GM18517 (cell line): ENCODE measurements at regions not wholly inside any gene's neighbourhood (a gene's known extent, or its start where the extent isn't known, plus 50 kb on each side); places are given as distances from the start of the nearest gene placed in this dataset.

ENCODE experiments used
- ATAC-seq: cut with Tn5 transposase; IDR thresholded peaks from one replicate; pipeline ENCODE4 v1.9.1; 2021; ENCODE audit warnings: mild to moderate bottlenecking, moderate library complexity; ENCODE audit not compliant: unreplicated experiment

GRCh38 chr3:16102187-16102561 lies 72.3 kb upstream of the GALNT15 start:
- ATAC-seq: no peak

DNA sequence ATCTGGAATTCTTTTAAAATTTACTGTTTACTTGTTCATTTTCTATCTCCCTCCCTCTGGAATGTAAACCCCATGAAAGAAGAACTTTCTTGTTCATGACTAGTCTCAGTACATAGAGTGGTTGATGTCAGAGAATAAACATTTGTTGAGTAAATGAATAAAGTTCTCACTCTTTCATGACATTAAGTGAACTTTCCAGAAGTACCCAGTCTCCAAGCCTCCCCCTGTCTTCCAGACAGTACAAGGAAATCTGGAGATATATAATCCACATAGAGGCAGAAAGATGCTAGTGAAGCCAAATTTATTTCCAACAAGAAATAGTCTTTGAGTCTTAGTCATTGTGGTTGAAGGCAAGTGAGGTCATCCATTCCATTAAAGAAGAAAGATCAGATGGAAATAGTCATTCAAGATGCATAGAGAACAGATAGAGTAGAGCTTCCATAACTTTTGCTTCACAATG lies 71.5 kb upstream of the GALNT15 start:
- ATAC-seq: no peak

GRCh38 chr3:16103472-16103871 lies 71.0 kb upstream of the GALNT15 start:
- no peak for ATAC-seq

GRCh38 chr3:16104156-16104555 lies 70.3 kb upstream of the GALNT15 start:
- ATAC-seq: no peak

- no peak for ATAC-seq
These were observed 68.4 kb upstream of the GALNT15 start for GRCh38 chr3:16106050-16106449.

DNA sequence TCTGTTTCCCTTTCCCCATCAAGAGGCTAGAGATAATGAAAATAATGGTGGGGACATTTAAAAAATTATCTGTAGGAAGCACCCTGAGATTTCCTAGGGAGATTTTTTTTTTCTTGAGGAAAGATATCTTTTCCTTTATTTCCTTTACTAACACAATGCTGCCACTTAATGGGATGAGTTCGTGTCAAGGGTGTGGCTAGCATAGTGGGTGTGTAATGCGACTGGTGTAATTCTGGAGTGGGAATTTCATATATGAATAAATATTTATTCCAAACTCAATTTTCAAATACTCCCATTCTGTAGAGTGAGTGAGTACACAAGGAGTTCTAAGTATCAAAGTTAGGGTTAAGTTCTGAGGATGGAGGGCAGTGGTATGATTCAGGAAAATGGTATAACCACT lies 66.1 kb upstream of the GALNT15 start:
- ATAC-seq: no peak

DNA sequence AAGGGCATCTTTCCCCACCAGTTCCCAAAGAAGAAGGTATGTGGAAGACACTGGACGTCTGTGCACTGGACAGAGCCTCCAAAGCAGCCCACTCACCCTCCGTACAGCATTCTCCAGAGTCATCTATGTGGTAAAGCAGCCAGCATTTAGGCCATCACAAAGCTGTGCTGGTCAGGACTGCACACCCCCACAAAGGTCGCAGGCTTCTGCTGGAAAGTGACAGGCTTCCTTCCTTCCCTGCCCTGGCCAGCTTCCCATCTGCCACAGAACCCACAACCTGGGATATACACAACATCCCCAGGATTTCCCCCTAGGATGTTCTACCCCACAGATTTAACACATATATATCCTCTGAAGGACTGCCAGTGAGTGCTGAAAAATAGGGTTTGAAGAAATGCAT lies 64.6 kb upstream of the GALNT15 start:
- ATAC-seq: no peak

GRCh38 chr3:16112910-16113504 lies 61.5 kb upstream of the GALNT15 start:
- no peak for ATAC-seq

DNA sequence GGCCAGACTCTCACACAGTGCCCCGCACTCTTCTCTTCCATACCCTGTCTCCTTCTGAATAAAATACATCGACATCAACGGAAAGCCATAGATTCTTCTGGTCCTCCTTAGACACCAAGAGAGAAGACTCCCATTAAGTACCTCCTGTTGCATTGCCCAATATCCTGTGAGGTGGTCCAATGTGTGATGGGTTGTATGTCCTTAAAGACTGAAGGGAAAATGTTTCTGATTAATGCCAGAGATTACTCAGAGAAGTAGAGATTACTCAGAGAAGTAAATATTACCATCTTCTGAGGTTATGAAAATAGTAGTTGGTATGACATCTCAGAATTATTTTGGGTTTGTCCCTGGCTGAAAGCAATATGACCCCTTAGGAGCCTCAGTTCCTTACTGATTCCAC lies 60.8 kb upstream of the GALNT15 start:
- ATAC-seq: no peak

GRCh38 chr3:16114429-16114828 lies 60.1 kb upstream of the GALNT15 start:
- ATAC-seq: no peak

DNA sequence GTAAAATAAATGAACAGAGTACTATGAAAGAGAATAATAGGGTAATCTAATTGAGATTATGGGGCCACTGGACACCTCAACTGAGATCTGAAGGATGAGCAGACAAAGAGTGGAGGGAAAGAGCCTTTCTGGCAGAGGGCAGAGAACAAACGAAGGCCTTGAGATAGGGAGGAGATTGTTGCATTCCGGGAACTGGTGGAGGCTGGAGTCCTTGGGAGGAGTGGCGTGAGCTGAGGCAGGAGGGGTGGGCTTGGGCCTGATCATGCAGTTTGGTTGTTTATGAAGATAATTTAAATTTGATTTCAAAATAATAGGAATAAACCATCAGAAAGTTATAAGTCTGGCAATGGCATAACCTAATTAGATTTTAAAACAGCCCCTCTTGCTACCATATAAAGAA lies 59.5 kb upstream of the GALNT15 start:
- no peak for ATAC-seq

GRCh38 chr3:16118396-16118795 lies 56.1 kb upstream of the GALNT15 start:
- ATAC-seq: no peak

- no peak for ATAC-seq
These were observed 54.6 kb upstream of the GALNT15 start for GRCh38 chr3:16119887-16120286.

GRCh38 chr3:16121391-16121790 lies 53.1 kb upstream of the GALNT15 start:
- ATAC-seq: no peak

DNA sequence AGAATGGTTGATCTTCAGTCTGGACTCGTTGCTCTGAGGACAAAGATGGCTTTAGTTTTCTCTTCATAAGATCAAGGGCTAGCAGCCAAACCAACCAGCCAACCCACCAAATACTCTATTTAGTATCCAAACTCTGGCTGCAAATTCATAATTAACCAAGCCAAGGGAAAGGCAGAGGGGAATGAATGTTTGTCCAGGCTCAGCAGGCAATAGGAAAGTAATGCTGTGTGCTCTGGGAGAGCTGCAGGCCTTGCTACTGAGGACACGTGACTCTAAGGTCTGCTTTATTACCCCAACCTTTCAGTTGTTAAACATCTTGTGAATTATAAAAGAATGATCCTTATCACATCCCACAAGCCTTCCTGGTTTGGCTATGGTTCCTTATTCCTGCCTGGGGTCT lies 52.3 kb upstream of the GALNT15 start:
- no peak for ATAC-seq

DNA sequence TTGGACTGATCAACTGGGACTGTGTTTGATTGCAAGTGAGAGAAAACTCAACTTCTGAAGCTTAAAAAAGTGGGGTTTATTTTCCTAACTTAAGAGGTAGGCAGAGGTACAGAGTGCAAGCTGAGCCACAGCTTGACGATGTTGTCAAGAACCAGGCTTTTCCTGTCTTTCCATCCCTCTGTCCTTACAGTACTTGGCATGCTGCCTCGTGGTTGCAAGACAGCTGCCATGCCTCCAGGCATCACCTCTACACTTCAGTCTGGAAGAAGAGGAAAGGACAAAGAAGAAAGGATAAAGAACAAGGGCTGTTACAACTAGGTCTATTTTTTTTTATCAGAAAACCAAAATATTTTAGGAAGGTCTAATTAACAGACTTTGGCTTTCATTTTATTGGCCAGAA lies 51.8 kb upstream of the GALNT15 start:
- ATAC-seq: no peak

DNA sequence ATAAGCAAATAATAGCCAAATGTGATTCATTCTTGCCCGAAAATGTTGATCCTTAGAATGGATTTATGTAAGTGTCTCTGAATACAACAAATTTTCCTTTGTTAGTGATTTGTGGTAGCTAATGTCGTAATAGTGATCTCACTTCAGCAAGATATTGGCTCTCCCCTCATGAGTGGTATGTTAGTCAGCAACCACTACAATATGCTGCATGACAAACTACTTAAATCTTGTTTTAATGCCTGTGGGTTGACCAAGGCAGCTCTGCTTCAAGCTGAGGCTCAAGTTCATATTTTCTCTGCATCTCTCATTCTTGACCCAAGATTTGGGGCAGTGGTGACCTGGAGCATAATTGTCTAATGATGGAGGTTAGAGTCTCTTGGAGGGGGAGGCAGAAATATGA lies 49.8 kb upstream of the GALNT15 start:
- no peak for ATAC-seq
